ENCODE measurements at regions not wholly inside any gene's neighbourhood (a gene's known extent, or its start where the extent isn't known, plus 50 kb on each side); places are given as distances from the start of the nearest gene placed in this dataset.

DNA sequence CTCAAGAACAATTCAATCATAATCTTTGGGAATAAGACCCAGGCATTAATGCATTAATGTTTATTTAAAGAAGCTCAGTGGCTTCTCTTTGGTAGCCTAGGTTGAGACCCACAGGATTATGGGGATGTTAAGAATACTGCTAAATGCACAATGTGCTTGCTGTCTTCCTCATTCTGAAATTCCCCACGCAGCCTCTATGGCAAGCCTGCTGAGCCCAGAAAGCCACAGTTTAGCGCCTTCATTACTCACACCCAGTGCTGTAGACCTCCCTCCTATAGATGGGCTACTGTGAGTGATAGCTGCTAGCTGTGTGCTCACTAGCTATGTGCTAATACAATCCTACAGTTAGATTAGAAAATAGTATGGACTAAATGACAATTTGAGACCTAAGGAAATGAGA is 90.6 kb downstream of the TNFSF13B start:
- no peak overlapping the region for H3K27ac ChIP-seq

DNA sequence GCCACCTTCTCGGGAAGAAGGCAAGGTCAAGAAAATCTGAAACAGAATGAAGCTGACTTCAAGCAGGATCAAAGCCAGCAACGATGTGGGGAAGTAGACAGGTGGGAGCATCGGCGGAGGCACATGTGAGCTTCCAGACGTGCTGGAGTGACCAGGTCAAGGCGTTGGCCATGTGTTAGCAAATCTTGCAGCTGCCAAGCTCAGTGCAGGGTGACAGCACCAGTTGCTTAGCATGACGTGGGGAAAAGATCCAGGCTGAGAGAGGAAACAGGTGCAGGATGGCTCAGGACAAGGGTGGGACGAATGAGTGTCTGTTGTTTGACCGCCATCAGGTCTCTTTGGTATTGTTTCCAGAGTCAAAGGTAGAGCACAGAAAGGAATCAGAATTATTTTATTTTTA is 92.3 kb downstream of the TNFSF13B start:
- no peak overlapping the region for H3K27ac ChIP-seq
- TF ChIP-seq CTCF (conservative IDR thresholded peaks at IDR 0.05) (no peak), ZFX (IDR thresholded peaks at IDR 0.05) (no peak)

More for the DNA sequence above, 90.6 kb downstream of the TNFSF13B start:
- TF ChIP-seq CTCF (conservative IDR thresholded peaks at IDR 0.05) (no peak), ZFX (IDR thresholded peaks at IDR 0.05) (no peak)

DNA sequence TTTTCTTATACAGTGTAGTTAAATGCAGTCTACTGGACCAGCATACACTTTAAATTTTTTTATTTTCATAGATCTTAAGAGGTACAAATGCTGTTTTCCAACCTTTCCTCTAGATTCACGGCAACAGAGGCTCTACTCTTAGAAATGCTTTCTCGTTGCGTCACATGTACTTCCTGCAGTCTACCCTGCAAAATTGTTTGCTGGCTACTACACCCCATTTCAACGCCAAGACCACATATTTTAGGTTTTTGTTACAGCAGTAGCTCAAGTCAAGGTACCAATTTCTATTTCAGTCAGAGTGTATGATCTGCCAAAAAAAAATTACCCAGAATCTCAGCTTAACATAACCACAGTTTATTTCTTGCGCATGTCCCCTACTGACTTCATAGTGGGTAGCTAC is 94.1 kb downstream of the TNFSF13B start:
- TF ChIP-seq ZFX (IDR thresholded peaks at IDR 0.05) = no peak
- no peak overlapping the region for H3K27ac ChIP-seq

GRCh38 chr13:108365255-108365654 is 95.7 kb downstream of the TNFSF13B start:
- TF ChIP-seq ZFX (IDR thresholded peaks at IDR 0.05) (no peak), CTCF (conservative IDR thresholded peaks at IDR 0.05) (no peak)

DNA sequence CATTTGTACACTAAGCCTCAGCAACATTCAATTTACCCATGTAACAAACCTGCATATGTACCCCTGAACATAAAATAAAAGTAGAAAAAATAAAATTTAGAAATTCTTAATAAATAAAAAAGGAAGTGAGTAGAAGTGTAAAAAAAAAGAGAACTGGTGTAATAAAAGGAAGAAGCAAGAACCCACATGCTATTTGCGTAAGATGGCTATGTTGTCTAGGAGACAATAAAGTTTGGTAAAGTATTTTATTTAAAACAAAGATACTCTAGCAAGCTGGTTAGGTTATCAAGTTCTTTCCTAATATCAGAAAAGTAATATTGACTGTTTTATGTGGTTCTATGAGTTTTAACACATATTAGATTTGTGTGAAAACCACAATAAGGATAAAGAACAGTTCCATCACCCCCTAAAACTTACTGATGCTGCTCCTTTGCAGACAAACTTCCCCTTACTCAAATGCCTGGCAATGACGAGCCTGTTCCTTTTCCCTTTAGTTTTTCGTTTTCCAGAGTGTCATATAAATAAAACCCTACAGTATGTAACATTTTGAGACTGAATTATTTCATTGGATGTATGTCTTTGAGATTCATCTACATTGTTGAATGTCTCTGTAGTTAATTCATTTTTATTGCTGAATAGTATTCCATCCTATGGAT is 98.9 kb downstream of the TNFSF13B start:
- no peak overlapping the region for H3K27ac ChIP-seq

More at GRCh38 chr13:108365255-108365654, 95.7 kb downstream of the TNFSF13B start:
- H3K27ac ChIP-seq = no peak overlapping the region

GRCh38 chr13:108369412-108369811 is 99.9 kb downstream of the TNFSF13B start:
- TF ChIP-seq ZFX (IDR thresholded peaks at IDR 0.05) (no peak), CTCF (conservative IDR thresholded peaks at IDR 0.05) (no peak)
- no peak overlapping the region for H3K27ac ChIP-seq

More for the DNA sequence above, 98.9 kb downstream of the TNFSF13B start:
- TF ChIP-seq CTCF (conservative IDR thresholded peaks at IDR 0.05) = no peak
- no peak for TF ChIP-seq ZFX (IDR thresholded peaks at IDR 0.05)

- TF ChIP-seq ZFX (IDR thresholded peaks at IDR 0.05) (no peak), CTCF (conservative IDR thresholded peaks at IDR 0.05) (no peak)
Observed at GRCh38 chr13:108375034-108375433, 105.5 kb downstream of the TNFSF13B start.

GRCh38 chr13:108375772-108376171 is 106.3 kb downstream of the TNFSF13B start:
- no peak overlapping the region for H3K27ac ChIP-seq
- TF ChIP-seq ZFX (IDR thresholded peaks at IDR 0.05) (no peak), CTCF (conservative IDR thresholded peaks at IDR 0.05) (no peak)

More at GRCh38 chr13:108375034-108375433, 105.5 kb downstream of the TNFSF13B start:
- H3K27ac ChIP-seq = no peak overlapping the region
